ENCODE measurements at regions not wholly inside any gene's neighbourhood (a gene's known extent, or its start where the extent isn't known, plus 50 kb on each side); places are given as distances from the start of the nearest gene placed in this dataset.

DNA sequence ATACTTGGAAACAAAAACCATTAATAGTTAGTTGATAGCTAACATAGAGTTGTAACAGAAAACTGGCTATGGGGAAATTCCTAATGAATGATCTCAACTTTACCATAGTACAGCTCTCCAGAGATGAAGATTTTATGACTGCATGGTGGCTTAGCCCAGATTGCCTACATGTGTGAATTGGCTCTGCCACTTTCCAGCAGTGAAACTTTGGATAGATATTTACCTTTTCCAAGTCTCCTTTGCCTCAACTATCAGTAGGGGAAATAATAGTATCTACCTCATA lies 161.1 kb downstream of the LACC1 start:
- TF ChIP-seq, protein P1, sequence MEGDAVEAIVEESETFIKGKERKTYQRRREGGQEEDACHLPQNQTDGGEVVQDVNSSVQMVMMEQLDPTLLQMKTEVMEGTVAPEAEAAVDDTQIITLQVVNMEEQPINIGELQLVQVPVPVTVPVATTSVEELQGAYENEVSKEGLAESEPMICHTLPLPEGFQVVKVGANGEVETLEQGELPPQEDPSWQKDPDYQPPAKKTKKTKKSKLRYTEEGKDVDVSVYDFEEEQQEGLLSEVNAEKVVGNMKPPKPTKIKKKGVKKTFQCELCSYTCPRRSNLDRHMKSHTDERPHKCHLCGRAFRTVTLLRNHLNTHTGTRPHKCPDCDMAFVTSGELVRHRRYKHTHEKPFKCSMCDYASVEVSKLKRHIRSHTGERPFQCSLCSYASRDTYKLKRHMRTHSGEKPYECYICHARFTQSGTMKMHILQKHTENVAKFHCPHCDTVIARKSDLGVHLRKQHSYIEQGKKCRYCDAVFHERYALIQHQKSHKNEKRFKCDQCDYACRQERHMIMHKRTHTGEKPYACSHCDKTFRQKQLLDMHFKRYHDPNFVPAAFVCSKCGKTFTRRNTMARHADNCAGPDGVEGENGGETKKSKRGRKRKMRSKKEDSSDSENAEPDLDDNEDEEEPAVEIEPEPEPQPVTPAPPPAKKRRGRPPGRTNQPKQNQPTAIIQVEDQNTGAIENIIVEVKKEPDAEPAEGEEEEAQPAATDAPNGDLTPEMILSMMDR (IDR thresholded peaks at IDR 0.05): no peak
- no peak for TF ChIP-seq POLR2A (IDR thresholded peaks at IDR 0.05)

All from uterus (tissue), 2 donors.